Lung (tissue), 11 donors: ENCODE measurements at regions not wholly inside any gene's neighbourhood (a gene's known extent, or its start where the extent isn't known, plus 50 kb on each side); places are given as distances from the start of the nearest gene placed in this dataset.

Source experiments
- ATAC-seq: fragments of 200-7000 bp; cut with Tn5 transposase; one replicate; pipeline ENCODE4 v1.9.1; 2020; ENCODE audit warnings: moderate number of reproducible peaks; ENCODE audit not compliant: insufficient read depth, low FRiP score
- DNase-seq, 3 donors: peaks; one replicate each; pipeline ENCODE4 v3.0.0-alpha.2; 2013 to 2017
- H3K27ac ChIP-seq, 2 donors: one replicate each; pipeline ENCODE4 v1.5.1; 2013; ENCODE audit warnings: mild to moderate bottlenecking in 2 of 2, moderate library complexity in 2 of 2, control low read depth in 1 of 2, inconsistent platforms in 1 of 2, low read depth in 1 of 2, low read length in 1 of 2
- H3K27me3 ChIP-seq, 3 donors: one replicate each; pipeline ENCODE4 v1.5.1; 2013; ENCODE audit warnings: low read length in 2 of 3; ENCODE audit not compliant: control insufficient read depth in 3 of 3, insufficient read depth in 3 of 3
- H3K36me3 ChIP-seq, 4 donors: one replicate each; pipeline ENCODE4 v1.5.1; 2013; ENCODE audit warnings: low read length in 4 of 4, mild to moderate bottlenecking in 1 of 4, moderate library complexity in 1 of 4; ENCODE audit not compliant: control insufficient read depth in 4 of 4, insufficient read depth in 4 of 4
- H3K4me1 ChIP-seq, 5 donors: one replicate each; pipeline ENCODE4 v1.5.1; 2013; ENCODE audit warnings: low read length in 5 of 5, mild to moderate bottlenecking in 2 of 5, moderate library complexity in 1 of 5; ENCODE audit not compliant: control insufficient read depth in 5 of 5, insufficient read depth in 5 of 5
- H3K4me3 ChIP-seq: one replicate; pipeline ENCODE4 v1.5.1; 2013; ENCODE audit warnings: mild to moderate bottlenecking, control low read depth, moderate library complexity
- H3K9ac ChIP-seq, 2 donors: one replicate each; pipeline ENCODE4 v1.5.1; 2013; ENCODE audit warnings: low read length in 2 of 2, control low read depth in 1 of 2; ENCODE audit not compliant: insufficient read depth in 1 of 2
- H3K9me3 ChIP-seq, 4 donors: one replicate each; pipeline ENCODE4 v1.5.1; 2013; ENCODE audit warnings: low read length in 3 of 4, mild to moderate bottlenecking in 1 of 4, moderate library complexity in 1 of 4; ENCODE audit not compliant: control insufficient read depth in 4 of 4, insufficient read depth in 3 of 4
- WGBS, 2 donors: extraction: QIAGEN DNeasy Blood & Tissue Kit; methylation state at CpG; one replicate each; pipeline ENCODE4 v1.1.7; 2013; 5-methylcytosine and 5-hydroxymethylcytosine counted together
- TF ChIP-seq, protein P1 (sequence below): IDR thresholded peaks from 2 replicates; pipeline ENCODE4 v1.5.1; 2012; ENCODE audit warnings: mild to moderate bottlenecking; ENCODE audit errors: control extremely low read depth, extremely low read depth
- donor health status: control.
- donor health status: control.
- donor health status: Bipolar disorder and iron deficiency.
- donor health status: healthy.
- donor health status: DM: yes; HTN: yes; CAD: no.

DNA sequence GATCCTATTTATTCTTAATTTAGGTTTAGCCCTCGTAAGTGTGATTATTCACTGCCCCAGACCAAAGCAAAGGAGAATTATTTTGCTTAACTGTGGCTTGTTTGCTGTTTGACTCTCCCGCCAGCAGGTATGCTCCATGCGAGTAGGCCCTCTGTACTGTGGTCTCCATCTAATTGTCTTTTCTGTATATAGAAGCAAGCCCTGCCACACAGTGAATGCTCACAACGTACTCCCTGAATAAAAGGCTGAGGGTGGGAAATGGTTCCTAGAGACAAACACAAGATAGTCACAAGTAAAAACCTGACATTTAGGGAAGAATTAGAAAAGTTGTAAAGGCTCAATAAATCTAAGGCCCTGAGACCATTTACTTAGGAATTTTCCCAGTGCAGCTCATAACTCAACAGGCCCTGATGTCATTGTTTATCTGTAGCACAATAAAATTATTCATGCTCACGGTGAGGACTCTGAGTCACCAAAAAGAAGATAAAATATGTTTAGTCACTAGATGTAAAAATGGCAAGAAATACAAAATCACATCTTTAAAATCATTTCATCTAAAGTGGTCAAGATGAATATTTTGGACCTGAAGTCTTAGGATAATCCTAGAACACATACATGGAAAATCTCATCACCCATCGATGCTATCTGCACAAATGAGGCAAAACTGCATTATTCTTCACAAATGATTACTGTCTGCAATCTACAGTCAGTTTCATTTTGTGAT lies 473.2 kb downstream of the ENC1 start:
- Histone ChIP-seq H3K9ac (no peak overlapping the region), H3K4me3 (no peak overlapping the region), H3K9me3 (no peaks in the 10 kb centered on the region), H3K4me1 (peaks cover 0 to 17% (median 3%) of the 10 kb centered on the region in 5 donors), H3K36me3 (no peaks in the 10 kb centered on the region), H3K27ac (no peak overlapping the region), H3K27me3 (no peaks in the 10 kb centered on the region)
- ATAC-seq (no peak), DNase-seq (no peak)
- WGBS, 2 donors = 86 to 93% methylated on average over 6 of the region's 6 CpGs
- TF ChIP-seq, protein P1, sequence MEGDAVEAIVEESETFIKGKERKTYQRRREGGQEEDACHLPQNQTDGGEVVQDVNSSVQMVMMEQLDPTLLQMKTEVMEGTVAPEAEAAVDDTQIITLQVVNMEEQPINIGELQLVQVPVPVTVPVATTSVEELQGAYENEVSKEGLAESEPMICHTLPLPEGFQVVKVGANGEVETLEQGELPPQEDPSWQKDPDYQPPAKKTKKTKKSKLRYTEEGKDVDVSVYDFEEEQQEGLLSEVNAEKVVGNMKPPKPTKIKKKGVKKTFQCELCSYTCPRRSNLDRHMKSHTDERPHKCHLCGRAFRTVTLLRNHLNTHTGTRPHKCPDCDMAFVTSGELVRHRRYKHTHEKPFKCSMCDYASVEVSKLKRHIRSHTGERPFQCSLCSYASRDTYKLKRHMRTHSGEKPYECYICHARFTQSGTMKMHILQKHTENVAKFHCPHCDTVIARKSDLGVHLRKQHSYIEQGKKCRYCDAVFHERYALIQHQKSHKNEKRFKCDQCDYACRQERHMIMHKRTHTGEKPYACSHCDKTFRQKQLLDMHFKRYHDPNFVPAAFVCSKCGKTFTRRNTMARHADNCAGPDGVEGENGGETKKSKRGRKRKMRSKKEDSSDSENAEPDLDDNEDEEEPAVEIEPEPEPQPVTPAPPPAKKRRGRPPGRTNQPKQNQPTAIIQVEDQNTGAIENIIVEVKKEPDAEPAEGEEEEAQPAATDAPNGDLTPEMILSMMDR = no peak

- no peak overlapping the region for H3K9ac ChIP-seq
- no peaks in the 10 kb centered on the region for H3K27me3 ChIP-seq
- H3K4me3 ChIP-seq = no peak overlapping the region
- peaks cover 0 to 17% (median 3%) of the 10 kb centered on the region in 5 donors for H3K4me1 ChIP-seq
- H3K27ac ChIP-seq = no peak overlapping the region
- TF ChIP-seq, protein P1 = no peak
- H3K9me3 ChIP-seq = no peaks in the 10 kb centered on the region
- DNase-seq (no peak), ATAC-seq (no peak)
- WGBS, 2 donors = 23 to 31% methylated on average over 2 of the region's 2 CpGs
- H3K36me3 ChIP-seq = no peaks in the 10 kb centered on the region
Observed at GRCh38 chr5:74166064-74166463, 474.5 kb downstream of the ENC1 start.

- Histone ChIP-seq H3K27me3 (no peaks in the 10 kb centered on the region), H3K4me1 (peaks cover 0 to 17% (median 0%) of the 10 kb centered on the region in 5 donors), H3K4me3 (no peak overlapping the region), H3K9me3 (no peaks in the 10 kb centered on the region), H3K27ac (no peak overlapping the region), H3K9ac (no peak overlapping the region), H3K36me3 (no peaks in the 10 kb centered on the region)
- DNase-seq = peak in 1 of 3 donors; percentile 39
- 76 to 94% methylated on average over 3 of the region's 3 CpGs for WGBS, 2 donors
- TF ChIP-seq, protein P1 = no peak
- no peak for ATAC-seq
Observed at GRCh38 chr5:74164725-74165235, 475.7 kb downstream of the ENC1 start.
